HG03025 (cell line): ENCODE measurements at regions not wholly inside any gene's neighbourhood (a gene's known extent, or its start where the extent isn't known, plus 50 kb on each side); places are given as distances from the start of the nearest gene placed in this dataset.
A peak's percentile ranks its signal among the peaks of the same experiment; 100 is the strongest.
"Not testable (repeated sequence)": the region's sequence is repeated elsewhere in the genome, so short reads cannot be mapped to it uniquely, and the experiment has no call there.

ENCODE experiments used
- ATAC-seq: cut with Tn5 transposase; IDR thresholded peaks from one replicate; pipeline ENCODE4 v1.9.1; 2021; ENCODE audit warnings: mild to moderate bottlenecking, moderate library complexity; ENCODE audit not compliant: unreplicated experiment, low FRiP score

DNA sequence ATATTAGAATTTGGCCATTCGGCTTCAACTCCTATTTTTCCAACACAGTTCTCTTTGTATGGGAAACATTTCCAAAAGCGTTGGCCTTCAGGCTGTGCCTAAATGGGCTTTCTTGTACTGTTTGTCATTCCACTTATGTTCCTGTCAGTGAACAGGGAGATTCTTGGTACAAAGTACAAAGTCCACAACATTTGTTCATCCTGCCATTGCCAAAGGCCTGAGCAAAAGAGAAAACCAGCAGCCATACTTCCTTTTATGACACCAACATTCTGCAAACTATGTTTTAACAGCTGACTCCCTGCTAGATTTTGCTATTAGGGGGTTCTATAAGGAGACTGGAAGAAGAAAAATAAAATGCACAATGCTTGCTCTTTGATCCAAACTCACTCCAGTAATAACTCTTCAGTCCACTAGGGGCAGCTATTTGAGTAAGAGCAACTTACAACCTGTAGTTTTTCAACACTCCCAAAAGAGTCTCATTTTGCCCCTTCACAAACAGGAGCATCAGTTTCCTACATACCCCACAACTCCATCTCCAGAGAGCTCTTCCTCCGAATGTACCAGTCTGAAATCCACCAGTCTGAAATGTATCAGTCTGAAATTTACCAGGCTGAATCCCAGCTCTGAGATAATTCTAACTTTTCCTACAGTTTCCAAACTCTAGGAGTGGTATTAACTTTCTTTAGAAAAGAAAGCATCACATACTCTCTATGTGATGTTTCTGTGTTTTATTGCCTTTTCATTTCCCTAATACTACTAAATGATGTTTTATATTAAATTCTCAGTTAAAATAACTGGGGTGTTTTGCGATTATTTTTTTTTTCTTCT, 693.8 kb downstream of the DNAH5 start:
- ATAC-seq, result peak; percentile 72

DNA sequence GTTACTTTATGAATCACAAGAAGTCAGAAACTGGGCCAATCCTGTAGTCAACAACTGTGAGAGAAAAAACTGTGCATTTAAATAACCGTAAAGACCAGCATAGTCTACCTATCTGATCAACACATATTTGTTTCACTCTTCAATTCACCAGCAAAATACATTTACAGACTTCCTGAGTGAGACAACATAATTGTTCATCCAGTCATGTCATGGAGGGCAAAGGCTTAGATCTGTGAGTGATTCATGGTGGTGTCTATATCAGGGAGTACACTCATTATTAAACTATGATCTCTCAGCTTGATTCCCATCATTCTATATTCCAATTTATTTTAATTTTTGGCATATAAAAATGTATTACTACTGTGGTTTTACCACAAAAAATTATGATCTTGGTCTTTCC, 694.6 kb downstream of the DNAH5 start:
- no peak for ATAC-seq

DNA sequence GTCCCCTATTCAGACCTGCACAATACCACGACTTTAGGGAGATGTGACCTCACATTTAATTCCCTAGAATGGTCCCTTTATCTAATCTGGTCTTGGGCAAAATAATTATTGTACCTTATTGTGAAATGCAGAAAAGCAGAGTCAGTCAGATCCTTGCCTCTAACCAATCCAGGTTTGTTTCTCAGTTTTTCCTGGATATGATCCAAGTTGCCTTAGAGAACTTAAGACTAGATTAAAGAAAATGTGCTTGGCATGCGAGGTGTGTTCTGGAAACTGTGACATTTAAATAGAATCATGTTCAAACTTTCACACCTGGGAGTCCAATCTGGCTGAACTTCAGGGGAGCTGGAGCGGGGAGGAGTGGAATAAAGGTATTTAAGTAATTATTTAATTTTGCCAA, 696.2 kb downstream of the DNAH5 start:
- no peak for ATAC-seq

DNA sequence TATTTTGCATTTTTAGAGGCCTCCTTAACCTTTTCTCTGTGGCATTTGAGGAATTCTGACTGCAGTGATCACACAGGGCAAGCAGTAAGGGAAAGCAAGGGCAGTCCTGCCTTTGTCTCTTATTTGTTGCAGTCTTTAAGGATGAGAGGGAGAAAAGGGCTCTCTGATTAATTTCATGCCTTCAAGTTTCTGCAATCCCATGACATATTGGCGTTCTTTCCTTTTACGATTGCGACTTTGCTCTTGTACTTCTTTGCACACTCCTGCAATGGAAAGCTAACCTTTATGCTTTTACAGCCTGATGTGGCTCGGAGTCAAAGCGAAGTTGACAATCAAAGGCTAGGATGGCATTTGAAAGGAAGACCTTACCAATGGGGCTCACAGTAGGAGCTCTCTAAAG, 698.4 kb downstream of the DNAH5 start:
- no peak for ATAC-seq

DNA sequence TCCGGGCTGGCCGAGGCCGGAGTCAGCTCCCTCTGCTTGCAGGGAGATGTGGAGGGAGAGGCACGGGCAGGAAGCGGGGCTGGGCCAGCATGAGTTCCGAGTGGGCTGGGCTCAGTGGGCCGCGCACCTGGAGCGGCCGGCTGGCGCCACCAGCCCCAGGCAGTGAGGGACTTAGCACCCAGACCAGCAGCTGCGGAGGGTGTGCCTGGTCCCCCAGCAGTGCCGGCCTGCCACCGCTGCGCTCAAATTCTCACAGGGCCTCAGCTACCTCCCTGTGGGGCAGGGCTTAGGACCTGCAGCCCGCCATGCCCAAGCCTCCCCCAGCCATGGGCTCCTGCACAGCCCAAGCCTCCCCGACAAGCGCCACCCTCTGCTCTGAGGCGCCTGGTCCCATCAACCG, 700.3 kb downstream of the DNAH5 start:
- ATAC-seq, result no peak

DNA sequence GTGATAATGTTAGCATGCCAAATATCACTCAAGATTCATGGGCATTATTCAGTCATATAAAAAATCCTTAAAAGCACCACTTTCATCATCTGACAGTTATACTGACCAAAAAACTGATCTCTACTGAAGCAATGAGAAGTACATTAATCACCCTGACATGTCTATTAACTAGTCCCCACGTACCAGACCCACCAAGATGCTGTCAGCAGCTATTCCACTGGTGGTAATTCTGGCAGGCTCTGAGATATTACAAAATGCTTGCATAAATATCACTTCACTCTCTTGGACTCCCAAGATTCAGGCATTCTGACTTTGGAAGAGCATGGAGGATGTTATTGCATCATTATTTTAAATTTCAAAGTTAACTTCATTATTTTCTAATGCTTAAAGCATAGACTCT, 717.0 kb downstream of the DNAH5 start:
- ATAC-seq, result no peak

DNA sequence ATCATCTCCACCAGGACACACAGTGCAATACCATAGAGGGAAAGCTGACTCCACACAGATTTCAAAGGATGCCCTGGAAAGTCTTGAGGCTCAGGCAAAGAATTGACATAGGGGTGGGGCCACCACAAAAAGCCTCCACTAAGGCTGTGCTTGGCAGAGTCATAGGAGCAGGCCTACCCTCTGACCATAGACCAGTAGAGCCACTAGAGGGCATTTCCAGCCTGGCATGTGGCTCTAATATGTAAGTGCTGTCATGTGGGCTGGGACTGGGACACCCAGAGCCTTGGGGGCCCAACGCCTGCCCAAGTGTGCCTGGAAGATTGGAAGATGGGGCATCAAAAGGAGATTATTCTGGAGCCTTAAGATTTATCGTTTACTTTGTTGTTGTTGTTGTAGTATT, 726.0 kb downstream of the DNAH5 start:
- ATAC-seq, result no peak

DNA sequence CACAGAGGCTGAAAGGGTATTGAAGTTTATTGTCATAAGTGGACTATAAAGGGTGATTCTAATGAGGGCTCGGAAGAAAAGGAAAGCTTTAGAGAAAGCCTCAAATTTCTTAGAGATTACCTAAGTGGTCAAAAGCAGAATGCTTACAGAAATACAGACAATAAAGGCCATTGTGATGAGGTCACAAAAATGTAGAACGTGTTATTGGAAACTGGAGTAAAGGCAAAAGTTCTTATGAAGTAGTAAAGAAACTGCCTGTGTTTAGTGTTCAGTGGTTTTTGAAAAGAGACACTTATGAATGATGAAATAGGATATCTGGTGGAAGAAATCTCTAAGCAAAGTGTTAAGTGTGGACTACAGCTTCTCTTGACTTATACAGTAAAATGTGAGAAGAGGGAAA, 726.9 kb downstream of the DNAH5 start:
- ATAC-seq, result no peak

DNA sequence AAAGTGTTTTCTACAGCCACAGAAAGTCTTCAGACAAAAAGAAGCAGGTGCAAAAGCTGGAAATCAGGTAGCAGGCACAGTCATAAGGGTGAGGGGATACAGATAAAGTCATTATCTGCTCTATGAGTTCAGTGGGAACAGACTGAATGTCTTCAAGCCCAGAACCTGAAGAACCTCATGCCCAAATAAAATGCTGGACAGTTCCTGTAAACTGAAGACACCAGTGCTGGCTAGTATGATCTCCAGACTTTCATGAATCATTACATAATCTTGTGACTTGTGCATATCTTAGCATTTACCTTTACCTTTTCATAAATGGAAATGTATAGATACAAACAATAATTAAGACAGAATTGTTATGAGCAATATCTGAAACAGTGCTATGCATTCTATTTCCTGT, 728.7 kb downstream of the DNAH5 start:
- no peak for ATAC-seq

DNA sequence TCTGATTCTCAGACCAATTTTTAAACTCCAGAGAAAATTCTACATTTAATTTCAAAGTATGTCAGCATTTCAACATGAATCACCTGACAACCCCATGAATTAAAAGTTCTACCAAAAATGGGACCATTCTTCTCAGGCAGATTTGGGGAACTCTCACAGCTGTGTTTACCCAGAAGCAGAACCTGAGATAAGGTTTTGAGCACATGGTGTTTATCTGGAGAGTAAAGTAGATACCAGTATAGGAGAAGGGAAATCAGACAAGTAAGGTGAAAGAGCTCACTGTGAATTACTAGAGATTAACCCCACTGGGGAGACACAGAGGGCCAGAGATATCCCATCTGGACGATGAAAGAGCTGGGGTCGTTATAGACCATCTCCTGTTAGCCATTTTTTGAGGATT, 729.1 kb downstream of the DNAH5 start:
- no peak for ATAC-seq

DNA sequence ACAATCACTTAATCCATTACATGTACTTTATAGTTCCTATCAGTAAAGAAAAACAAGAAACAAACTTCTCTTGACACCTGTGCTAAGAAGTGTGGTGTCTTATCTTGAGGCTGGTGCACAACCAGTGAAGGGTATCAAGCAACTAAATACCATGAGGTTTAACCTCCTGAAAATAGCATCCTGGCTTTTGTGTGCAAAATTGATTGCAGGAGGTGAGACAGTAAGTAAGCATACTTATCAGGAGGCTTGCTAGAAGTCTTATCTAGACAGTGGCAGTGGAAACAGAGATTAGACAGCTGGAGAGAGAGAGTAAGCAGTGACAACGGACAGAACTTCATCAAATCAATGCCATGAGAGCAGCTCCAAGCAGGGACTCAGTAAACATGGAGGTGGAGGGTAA, 730.3 kb downstream of the DNAH5 start:
- ATAC-seq, result no peak

DNA sequence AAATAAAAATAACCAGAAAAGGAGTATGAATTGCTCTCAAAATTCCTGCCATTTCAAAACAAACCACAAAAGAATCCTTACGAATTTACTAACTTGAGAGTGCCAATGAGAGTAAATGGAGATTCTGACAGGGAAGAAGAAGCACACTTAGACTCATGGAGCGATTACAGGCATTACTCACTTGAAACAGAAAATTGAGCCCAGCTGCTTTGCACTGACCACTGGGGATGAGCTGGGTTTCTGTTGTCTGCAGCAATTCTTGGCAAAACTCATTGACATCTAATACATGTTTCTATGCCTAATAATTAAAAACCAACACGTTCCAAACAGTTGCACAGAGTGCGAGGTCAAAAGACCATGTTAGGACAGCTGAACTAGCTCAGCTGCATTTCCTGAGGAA, 731.6 kb downstream of the DNAH5 start:
- ATAC-seq, result no peak

DNA sequence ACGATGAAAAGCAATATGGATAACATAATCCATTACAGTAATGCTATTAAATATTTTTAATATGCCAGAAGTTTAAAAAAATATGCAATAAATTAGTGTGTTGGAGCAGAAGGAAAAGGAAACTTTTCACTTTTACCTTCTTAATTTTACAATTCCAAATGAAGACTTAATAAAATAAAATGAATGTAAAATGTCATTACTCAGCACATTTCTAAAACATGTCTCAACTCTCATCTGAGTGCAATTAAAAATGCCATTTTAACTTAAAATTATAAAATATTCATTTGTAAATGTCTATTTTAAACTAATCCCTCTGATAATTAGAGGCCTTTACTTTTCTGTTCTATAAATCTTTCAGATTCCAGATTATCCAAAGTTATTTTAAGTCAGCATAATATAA, 733.4 kb downstream of the DNAH5 start:
- ATAC-seq, result no peak

DNA sequence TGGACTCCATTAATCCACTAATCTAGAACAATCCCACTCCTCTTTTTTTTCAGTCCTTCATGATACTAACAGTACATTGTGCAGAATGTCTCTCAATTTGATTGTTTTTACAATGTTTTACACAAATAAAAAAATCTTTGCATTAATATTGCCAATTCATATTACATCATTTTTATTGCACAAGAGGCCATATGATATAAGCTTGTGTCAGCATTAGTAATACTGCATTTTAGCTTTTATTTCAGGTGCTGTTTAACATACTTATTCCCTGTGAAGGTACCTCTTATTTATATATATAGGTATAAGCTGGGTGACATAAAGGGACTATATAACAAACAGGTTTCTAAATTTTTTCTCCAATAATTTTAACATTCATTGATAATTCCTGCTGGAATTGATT, 737.4 kb downstream of the DNAH5 start:
- no peak for ATAC-seq

DNA sequence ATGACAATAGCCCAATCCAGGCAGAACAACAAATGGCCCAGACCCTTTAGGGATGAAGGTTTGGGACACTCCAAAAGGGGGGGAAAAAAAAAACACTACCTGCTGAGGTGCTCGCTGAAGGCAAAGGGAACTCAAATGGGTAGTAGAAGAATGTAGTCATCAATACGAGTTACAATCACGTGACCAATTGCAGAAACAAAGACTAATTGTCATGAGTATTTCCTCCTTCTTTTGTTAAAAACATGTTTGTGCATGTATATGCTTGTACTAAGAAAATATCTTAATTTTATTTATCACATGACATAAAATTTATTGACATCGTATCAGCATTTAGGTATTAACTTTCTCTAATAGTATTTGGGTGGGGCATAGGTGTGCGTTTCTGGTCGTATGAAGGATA, 743.5 kb downstream of the DNAH5 start:
- no peak for ATAC-seq

DNA sequence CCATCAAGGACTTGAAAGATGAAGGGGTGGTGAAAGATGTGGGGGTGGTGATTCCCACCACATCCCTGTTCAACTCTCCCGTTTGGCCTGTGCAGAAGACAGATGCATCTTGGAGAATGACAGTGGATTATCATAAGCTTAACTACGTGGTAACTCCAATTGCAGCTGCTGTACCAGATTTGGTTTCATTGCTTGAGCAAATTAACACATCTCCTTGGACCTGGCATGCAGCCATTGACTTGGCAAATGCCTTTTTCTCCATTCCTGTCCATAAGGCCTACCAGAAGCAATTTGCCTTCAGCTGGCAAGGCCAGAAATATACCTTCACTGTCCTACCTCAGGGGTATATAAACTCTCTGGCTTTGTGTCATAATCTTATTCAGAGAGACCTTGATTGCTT, 746.3 kb downstream of the DNAH5 start:
- ATAC-seq, result not testable (repeated sequence)

DNA sequence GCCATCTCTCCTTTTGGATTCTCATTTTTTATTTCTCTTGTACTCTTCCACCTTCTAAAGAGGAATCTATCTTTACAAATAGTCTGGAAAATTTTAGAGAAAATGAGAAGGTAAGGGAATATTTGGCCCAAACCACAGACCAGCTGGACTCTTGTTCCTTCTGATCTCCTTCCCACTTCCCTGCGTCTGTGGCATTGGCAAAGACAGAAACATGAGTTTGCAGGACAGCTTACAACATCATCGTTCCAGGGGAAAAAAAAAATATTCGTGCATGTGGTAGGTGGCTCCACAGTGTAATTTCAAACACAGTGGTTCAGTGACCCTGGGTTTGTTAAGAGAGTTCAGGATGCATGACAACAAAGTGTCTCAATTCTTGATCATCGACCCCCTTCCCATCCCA, 755.0 kb downstream of the DNAH5 start:
- no peak for ATAC-seq

DNA sequence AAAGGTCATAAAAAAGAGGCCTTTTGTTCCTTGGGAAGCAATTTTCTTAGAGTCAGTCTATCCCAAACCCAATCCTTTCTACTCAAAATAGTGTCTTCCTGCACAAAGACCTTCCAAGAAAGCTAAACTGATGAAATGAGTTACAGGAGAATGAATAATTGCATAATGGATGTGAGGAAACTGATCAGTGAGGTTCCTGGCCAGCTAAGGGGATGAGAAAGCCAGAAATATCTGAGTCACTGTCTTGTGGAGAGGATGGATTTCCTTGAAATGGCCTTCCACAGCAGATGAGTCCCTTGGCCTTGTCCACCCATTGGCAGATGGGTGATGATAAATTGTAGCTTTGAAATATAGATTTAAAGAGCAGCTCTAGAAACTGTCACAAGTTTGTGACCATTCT, 756.1 kb downstream of the DNAH5 start:
- no peak for ATAC-seq

DNA sequence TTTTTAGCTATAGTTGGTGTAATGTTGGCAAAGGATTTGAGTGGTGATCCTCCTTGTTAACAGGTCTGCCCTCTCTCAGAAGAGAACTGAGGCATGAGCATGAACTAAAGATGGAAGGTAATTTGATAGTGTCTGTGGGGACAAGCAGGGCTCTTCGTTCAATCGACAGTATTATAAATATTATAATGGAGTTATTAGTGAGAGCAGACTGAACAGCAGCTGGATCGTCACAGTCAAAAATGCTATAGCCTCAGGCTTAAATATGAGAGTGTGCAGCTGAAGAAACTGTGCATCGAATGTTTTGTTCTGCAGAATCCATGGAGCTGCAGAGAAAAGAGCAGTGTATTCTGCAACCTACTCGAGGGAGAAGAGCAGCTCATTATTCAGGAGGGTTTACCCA, 757.3 kb downstream of the DNAH5 start:
- no peak for ATAC-seq

DNA sequence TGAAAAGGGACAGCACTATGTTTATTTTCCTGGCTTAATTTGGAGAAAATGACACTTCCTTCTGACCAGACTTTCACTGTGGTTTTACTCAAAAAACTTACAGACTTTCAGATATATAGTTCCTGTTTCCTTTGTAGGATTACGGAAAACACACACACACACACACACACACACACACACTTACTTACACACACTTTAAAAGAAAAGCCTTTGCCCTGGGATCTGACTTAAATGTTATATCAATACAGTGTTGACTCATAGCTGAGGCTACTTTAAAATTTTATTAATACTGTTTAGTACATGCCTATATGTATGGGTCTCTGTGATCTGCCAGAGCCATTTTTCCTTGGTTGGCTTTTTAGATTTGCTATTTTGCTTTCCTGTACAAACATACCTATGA, 758.3 kb downstream of the DNAH5 start:
- ATAC-seq, result no peak

DNA sequence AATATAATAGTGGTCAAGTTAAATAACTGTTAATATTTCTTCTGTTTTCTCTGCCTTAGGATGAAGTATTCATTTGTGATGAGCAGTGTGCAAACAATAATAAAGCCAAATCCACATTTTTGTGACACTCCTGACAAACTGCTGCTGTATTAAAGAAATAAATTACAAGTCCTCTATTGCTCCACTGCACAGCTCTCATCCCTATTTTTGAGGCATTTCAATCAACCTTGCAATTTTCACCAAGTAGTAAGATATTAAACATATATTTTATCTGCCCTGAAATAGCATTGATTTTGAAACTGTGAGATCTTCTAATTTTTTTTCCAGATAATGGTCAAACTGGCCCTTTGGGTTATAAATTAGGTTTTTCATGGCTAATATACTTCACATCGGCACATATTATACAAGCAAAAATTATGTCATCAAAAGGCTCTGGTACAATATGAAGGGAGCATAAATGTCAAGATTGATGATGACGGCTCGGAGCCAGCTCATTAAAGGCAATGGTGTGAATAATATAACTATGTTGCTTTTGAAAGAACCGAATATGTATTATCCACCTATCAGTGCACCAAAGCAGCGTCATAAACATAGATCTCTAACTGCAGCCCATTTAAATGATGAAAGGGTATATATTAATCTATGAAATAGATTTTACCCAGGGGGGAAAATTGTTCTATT, 764.9 kb downstream of the DNAH5 start:
- no peak for ATAC-seq

DNA sequence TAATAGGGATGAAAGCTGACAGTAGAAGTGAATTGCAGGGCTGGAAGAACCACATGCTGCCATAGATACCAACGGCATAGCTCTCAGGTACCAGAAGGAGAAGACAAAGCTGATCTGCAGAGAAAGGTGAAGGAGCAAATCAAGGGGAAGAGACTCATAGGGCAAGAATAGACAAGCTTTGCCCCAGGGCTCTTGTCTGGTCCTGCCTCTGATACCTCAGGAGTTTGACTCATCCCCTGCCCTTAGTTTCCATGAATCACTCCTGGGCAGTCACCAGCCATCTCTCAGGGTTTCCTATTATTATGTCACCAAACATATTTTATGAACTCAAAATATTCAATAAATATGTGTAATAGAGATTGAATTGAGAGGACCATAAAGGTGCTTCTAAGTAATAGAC, 800.9 kb downstream of the DNAH5 start:
- ATAC-seq, result no peak
